ENCODE measurements at regions not wholly inside any gene's neighbourhood (a gene's known extent, or its start where the extent isn't known, plus 50 kb on each side); places are given as distances from the start of the nearest gene placed in this dataset.
"Not testable (repeated sequence)": the region's sequence is repeated elsewhere in the genome, so short reads cannot be mapped to it uniquely, and the experiment has no call there.

GRCh38 chr9:124132671-124133147 lies 121.1 kb downstream of the LHX2 start:
- Mint-ChIP-seq H3K9me3 (no peaks in the 10 kb centered on the region), H3K36me3 (no peaks in the 10 kb centered on the region), H3K27me3 (ENCODE audit: low read depth in 3 of 3) (no peaks in the 10 kb centered on the region), H3K4me1 (peaks cover 0 to 23% of the 10 kb centered on the region in 2 donors), H3K4me3 (no peak overlapping the region), H3K27ac (no peak overlapping the region)
- DNase-seq: no peak

DNA sequence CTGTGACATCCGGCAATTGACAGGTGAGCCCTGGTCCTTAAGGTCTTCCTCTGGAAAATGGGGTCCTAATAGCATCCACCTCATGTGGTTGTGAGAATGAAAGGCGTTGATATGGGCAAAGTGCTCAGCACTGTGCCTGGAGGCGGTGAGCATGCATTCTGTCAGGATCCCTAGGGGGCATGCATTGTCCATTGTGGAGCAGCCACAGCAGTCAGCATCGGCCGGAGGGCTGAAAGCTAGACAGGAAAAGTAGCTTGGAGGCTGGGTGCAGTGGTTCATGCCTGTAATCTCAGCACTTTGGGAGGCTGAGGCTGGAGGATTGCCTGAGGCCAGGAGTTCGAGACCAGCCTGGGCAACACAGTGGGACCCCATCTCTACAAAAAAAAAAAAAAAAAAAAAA lies 122.2 kb downstream of the LHX2 start:
- peaks cover 0 to 23% of the 10 kb centered on the region in 2 donors for H3K4me1 Mint-ChIP-seq
- H3K36me3 Mint-ChIP-seq: no peaks in the 10 kb centered on the region
- no peaks in the 10 kb centered on the region for H3K9me3 Mint-ChIP-seq
- H3K4me3 Mint-ChIP-seq: peak overlapping the region in 1 of 5 donors; percentile 4
- H3K27me3 Mint-ChIP-seq (ENCODE audit: low read depth in 3 of 3): peaks cover 0 to 1% (median 0%) of the 10 kb centered on the region in 3 donors
- DNase-seq: peak in 2 of 3 donors; percentile 7 to 16
- no peak overlapping the region for H3K27ac Mint-ChIP-seq

- no peaks in the 10 kb centered on the region for H3K36me3 Mint-ChIP-seq
- no peak overlapping the region for H3K27ac Mint-ChIP-seq
- H3K4me3 Mint-ChIP-seq: peak overlapping the region in 1 of 5 donors; percentile 46
- H3K4me1 Mint-ChIP-seq: peaks cover 0 to 23% of the 10 kb centered on the region in 2 donors
- H3K27me3 Mint-ChIP-seq (ENCODE audit: low read depth in 3 of 3): peaks cover 0 to 4% (median 0%) of the 10 kb centered on the region in 3 donors
- no peak for DNase-seq
- H3K9me3 Mint-ChIP-seq: no peaks in the 10 kb centered on the region
Measured at GRCh38 chr9:124134526-124134925, 123.0 kb downstream of the LHX2 start.

DNA sequence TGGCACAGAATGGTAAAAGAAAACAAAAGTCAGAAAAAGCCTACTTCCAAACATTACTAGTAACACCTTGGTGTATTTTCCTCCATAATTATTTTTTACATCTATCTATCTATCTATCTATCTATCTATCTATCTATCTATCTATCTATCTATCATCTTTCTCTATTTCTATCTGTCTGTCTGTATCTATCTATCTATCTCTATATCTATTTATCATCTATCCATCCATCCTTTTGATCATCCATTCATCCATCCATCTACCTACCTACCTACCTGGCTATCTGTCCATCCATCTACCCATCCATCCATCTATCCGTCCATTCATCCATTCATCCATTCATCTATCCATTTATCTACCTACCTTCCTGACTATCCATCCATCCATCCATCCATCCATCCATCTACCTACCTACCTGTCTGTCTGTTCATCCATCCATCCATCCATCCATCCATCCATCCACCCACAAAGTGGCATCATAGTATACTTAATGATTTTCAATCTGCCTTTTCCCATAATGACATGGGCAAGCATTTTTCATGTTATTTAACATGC lies 121.9 kb upstream of the NEK6 start:
- Mint-ChIP-seq H3K4me3 (no peak overlapping the region), H3K4me1 (peaks cover 0 to 23% of the 10 kb centered on the region in 2 donors), H3K9me3 (no peaks in the 10 kb centered on the region), H3K27ac (peak overlapping the region in 1 of 6 donors; percentile 3), H3K36me3 (no peaks in the 10 kb centered on the region), H3K27me3 (ENCODE audit: low read depth in 3 of 3) (peaks cover 0 to 4% (median 2%) of the 10 kb centered on the region in 3 donors)
- DNase-seq: no peak

GRCh38 chr9:124137009-124137943 lies 120.5 kb upstream of the NEK6 start:
- Mint-ChIP-seq H3K36me3 (no peaks in the 10 kb centered on the region), H3K4me1 (peaks cover 0 to 23% of the 10 kb centered on the region in 2 donors), H3K9me3 (no peaks in the 10 kb centered on the region), H3K27ac (no peak overlapping the region), H3K27me3 (ENCODE audit: low read depth in 3 of 3) (peaks cover 0 to 4% (median 4%) of the 10 kb centered on the region in 3 donors), H3K4me3 (no peak overlapping the region)
- no peak for DNase-seq

DNA sequence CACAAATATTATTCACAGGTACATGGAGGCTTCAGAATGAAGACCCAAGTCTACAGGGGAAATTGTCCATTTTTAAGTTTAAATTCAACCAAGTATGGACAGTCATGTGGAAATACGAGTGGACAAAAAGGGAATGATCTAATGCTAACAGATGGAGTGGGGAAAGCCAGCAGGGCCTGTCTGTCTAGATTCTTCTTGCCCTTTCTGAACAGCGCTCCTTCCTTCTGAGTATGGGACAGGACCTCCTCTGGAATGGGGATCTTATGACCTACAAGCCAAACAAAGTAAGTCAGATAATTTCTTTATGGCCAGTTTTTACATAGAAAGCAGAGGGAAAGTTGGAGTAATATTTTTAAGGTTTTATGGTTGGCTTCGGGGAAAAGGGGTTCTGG lies 119.8 kb upstream of the NEK6 start:
- no peaks in the 10 kb centered on the region for H3K36me3 Mint-ChIP-seq
- no peak for DNase-seq
- H3K4me1 Mint-ChIP-seq: peaks cover 0 to 20% of the 10 kb centered on the region in 2 donors
- H3K27me3 Mint-ChIP-seq (ENCODE audit: low read depth in 3 of 3): peaks cover 0 to 4% (median 4%) of the 10 kb centered on the region in 3 donors
- no peaks in the 10 kb centered on the region for H3K9me3 Mint-ChIP-seq
- no peak overlapping the region for H3K4me3 Mint-ChIP-seq
- no peak overlapping the region for H3K27ac Mint-ChIP-seq

GRCh38 chr9:124139001-124139400 lies 118.7 kb upstream of the NEK6 start:
- no peaks in the 10 kb centered on the region for H3K9me3 Mint-ChIP-seq
- no peaks in the 10 kb centered on the region for H3K36me3 Mint-ChIP-seq
- no peak for DNase-seq
- no peak overlapping the region for H3K4me3 Mint-ChIP-seq
- H3K27me3 Mint-ChIP-seq (ENCODE audit: low read depth in 3 of 3): peaks cover 0 to 4% (median 4%) of the 10 kb centered on the region in 3 donors
- H3K4me1 Mint-ChIP-seq: peaks cover 0 to 10% of the 10 kb centered on the region in 2 donors
- H3K27ac Mint-ChIP-seq: no peak overlapping the region

DNA sequence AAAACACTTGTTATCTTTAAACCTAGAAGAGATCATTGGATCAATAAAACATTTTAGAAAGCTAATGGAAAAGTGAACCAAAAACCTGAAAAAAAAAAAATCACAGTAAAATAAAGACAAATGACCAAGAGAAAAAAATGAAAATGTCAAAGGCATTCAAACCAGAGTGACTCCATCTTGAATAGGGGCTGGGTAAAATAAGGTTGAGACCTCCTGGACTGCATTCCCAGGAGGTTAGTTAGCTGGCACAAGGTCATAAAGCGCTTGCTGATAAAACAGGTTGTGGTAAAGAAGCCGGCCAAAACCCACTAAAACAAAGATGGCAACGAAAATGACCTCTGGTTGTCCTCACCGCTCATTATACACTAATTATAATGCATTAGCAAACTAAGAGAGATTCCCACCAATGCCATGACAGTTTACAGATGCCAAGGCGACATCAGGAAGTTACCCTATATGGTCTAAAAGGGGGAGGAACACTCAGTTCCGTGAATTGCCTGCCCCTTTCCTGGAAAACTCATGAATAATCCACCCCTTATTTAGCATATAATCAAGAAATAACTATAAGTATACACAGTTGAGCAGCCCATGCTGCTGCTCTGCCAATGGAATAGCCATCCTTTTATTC lies 116.7 kb upstream of the NEK6 start:
- Mint-ChIP-seq H3K36me3 (no peaks in the 10 kb centered on the region), H3K4me1 (no peaks in the 10 kb centered on the region), H3K27me3 (ENCODE audit: low read depth in 3 of 3) (peaks cover 0 to 4% (median 4%) of the 10 kb centered on the region in 3 donors), H3K4me3 (no peak overlapping the region), H3K27ac (no peak overlapping the region), H3K9me3 (no peaks in the 10 kb centered on the region)
- DNase-seq: no peak

DNA sequence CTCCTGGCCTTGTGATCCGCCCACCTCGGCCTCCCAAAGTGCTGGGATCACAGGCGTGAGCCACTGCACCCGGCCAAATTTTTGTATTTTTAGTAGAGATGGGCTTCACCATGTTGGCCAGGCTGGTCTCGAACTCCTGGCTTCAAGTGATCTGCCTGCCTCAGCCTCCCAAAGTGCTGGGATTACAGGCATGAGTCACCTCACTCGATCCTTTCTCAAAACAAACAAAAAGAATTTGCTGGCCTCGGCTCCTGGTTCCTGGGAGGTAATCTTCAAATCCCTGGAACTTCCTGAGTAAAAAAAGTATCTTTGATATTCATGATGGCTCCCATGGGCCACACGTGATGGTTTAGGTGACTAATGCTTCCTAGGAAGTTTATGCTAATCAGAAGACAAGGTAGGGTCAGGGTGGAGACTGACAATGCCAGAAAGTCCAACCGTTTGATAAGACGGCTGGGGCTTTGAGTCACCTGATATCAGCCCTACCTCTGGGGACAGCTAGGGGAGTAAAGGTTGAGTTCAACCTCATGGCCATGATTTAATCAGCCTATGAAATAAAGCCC lies 113.1 kb upstream of the NEK6 start:
- not testable (repeated sequence) for H3K36me3 Mint-ChIP-seq; H3K9me3 Mint-ChIP-seq; H3K27me3 Mint-ChIP-seq (ENCODE audit: low read depth in 3 of 3); H3K4me1 Mint-ChIP-seq; H3K27ac Mint-ChIP-seq; H3K4me3 Mint-ChIP-seq; DNase-seq

DNA sequence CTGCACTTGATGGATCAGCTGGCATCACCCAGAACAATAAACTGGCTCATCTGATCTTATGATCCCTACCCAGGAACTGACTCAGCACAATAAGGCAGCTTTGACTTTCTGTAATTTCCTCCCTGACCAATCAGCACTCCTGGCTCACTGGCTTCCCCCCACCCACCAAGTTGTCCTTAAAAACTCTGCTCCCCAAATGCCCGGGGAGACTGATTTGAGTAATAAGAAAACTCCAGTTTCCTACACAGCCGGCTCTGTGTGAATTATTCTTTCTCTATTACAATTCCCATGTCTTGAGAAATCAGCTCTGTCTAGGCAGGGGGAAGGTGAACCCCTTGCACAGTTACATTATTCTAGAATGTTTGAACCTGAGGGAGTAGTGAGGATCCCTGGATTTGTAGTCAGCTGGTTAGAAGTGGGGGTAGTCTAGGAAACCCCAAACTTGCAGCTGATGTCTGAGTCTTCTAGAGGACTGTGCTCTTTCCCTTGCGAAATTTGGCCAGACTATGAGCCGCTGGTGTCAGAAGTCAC lies 111.7 kb upstream of the NEK6 start:
- Mint-ChIP-seq H3K27ac (no peak overlapping the region), H3K4me3 (no peak overlapping the region), H3K27me3 (ENCODE audit: low read depth in 3 of 3) (peaks cover 0 to 2% (median 0%) of the 10 kb centered on the region in 3 donors), H3K4me1 (no peaks in the 10 kb centered on the region), H3K36me3 (no peaks in the 10 kb centered on the region), H3K9me3 (no peaks in the 10 kb centered on the region)
- DNase-seq: no peak

- Mint-ChIP-seq H3K9me3 (no peaks in the 10 kb centered on the region), H3K36me3 (no peaks in the 10 kb centered on the region), H3K4me1 (no peaks in the 10 kb centered on the region), H3K27me3 (ENCODE audit: low read depth in 3 of 3) (peaks cover 0 to 2% (median 1%) of the 10 kb centered on the region in 3 donors), H3K27ac (no peak overlapping the region), H3K4me3 (no peak overlapping the region)
- DNase-seq: no peak
Measured at GRCh38 chr9:124149992-124150391, 107.8 kb upstream of the NEK6 start.

- Mint-ChIP-seq H3K36me3 (peaks cover 0 to 9% (median 0%) of the 10 kb centered on the region in 3 donors), H3K27ac (no peak overlapping the region), H3K9me3 (peaks cover 0 to 8% (median under 1%) of the 10 kb centered on the region in 6 donors), H3K4me3 (no peak overlapping the region), H3K27me3 (ENCODE audit: low read depth in 3 of 3) (peaks cover 0 to 11% (median 4%) of the 10 kb centered on the region in 3 donors), H3K4me1 (no peaks in the 10 kb centered on the region)
- no peak for DNase-seq
Measured at GRCh38 chr9:124163760-124164255, 93.9 kb upstream of the NEK6 start.

- peaks cover 0 to 11% (median 4%) of the 10 kb centered on the region in 3 donors for H3K27me3 Mint-ChIP-seq (ENCODE audit: low read depth in 3 of 3)
- no peak overlapping the region for H3K27ac Mint-ChIP-seq
- peaks cover 0 to 8% (median 2%) of the 10 kb centered on the region in 6 donors for H3K9me3 Mint-ChIP-seq
- H3K4me3 Mint-ChIP-seq: no peak overlapping the region
- peaks cover 0 to 9% (median 0%) of the 10 kb centered on the region in 3 donors for H3K36me3 Mint-ChIP-seq
- no peaks in the 10 kb centered on the region for H3K4me1 Mint-ChIP-seq
- DNase-seq: no peak
Measured at GRCh38 chr9:124164811-124165210, 92.9 kb upstream of the NEK6 start.
